Mesendoderm (in vitro differentiated cells): ENCODE measurements at regions not wholly inside any gene's neighbourhood (a gene's known extent, or its start where the extent isn't known, plus 50 kb on each side); places are given as distances from the start of the nearest gene placed in this dataset.

Experiments used
- DNase-seq: peaks from one replicate; pipeline ENCODE4 v3.0.0; 2013
- H2AK5ac ChIP-seq: 2 replicates; pipeline ENCODE4 v1.6.1; 2013; ENCODE audit warnings: low read length, inconsistent platforms
- H2BK120ac ChIP-seq: 2 replicates; pipeline ENCODE4 v1.6.1; 2013; ENCODE audit warnings: low read depth, mild to moderate bottlenecking, low read length, moderate library complexity, mixed read lengths
- H2BK15ac ChIP-seq: replicated peaks from 2 replicates; pipeline ENCODE4 v1.6.1; 2013; ENCODE audit warnings: low read depth, mild to moderate bottlenecking, moderate library complexity
- H2BK5ac ChIP-seq: 2 replicates; pipeline ENCODE4 v1.6.1; 2013; ENCODE audit warnings: low read length, inconsistent platforms
- H3K18ac ChIP-seq: 2 replicates; pipeline ENCODE4 v1.6.1; 2013; ENCODE audit warnings: mild to moderate bottlenecking, low read length, mixed read lengths
- H3K23ac ChIP-seq: one replicate; pipeline ENCODE4 v1.6.1; 2013; ENCODE audit warnings: low read length
- H3K27ac ChIP-seq: 2 replicates; pipeline ENCODE4 v1.5.1; 2013; ENCODE audit warnings: low read depth, mild to moderate bottlenecking, inconsistent platforms, low read length, moderate library complexity
- H3K27me3 ChIP-seq: 2 replicates; pipeline ENCODE4 v1.6.1; 2013; ENCODE audit warnings: low read length, control low read depth, mild to moderate bottlenecking, inconsistent platforms; ENCODE audit not compliant: insufficient read depth, poor library complexity
- H3K36me3 ChIP-seq: 2 replicates; pipeline ENCODE4 v1.6.1; 2013; ENCODE audit warnings: low read length, inconsistent platforms; ENCODE audit not compliant: control insufficient read depth, insufficient read depth
- H3K4ac ChIP-seq: one replicate; pipeline ENCODE4 v1.6.1; 2013; ENCODE audit warnings: low read depth, mild to moderate bottlenecking, low read length, moderate library complexity
- H3K4me1 ChIP-seq: 2 replicates; pipeline ENCODE4 v1.6.1; 2013; ENCODE audit warnings: low read depth, low read length, inconsistent platforms; ENCODE audit not compliant: control insufficient read depth
- H3K4me2 ChIP-seq: 2 replicates; pipeline ENCODE4 v1.6.1; 2013; ENCODE audit warnings: low read length
- H3K4me3 ChIP-seq: 2 replicates; pipeline ENCODE4 v1.5.1; 2013; ENCODE audit warnings: mild to moderate bottlenecking, low read length
- H3K56ac ChIP-seq: one replicate; pipeline ENCODE4 v1.6.1; 2013; ENCODE audit warnings: low read length
- H3K79me1 ChIP-seq: 2 replicates; pipeline ENCODE4 v1.6.1; 2013; ENCODE audit warnings: low read length, inconsistent platforms
- H3K79me2 ChIP-seq: 2 replicates; pipeline ENCODE4 v1.6.1; 2013; ENCODE audit warnings: mild to moderate bottlenecking, low read length; ENCODE audit not compliant: control insufficient read depth, insufficient read depth
- H3K9ac ChIP-seq: 2 replicates; pipeline ENCODE4 v1.6.1; 2013; ENCODE audit warnings: low read length, inconsistent platforms
- H4K5ac ChIP-seq: one replicate; pipeline ENCODE4 v1.6.1; 2013; ENCODE audit warnings: low read length
- H4K8ac ChIP-seq: one replicate; pipeline ENCODE4 v1.6.1; 2013; ENCODE audit warnings: low read depth, mild to moderate bottlenecking, control low read depth, low read length, moderate library complexity
- WGBS: extraction: QIAGEN DNeasy Blood & Tissue Kit; methylation state at CpG from one replicate; pipeline ENCODE4 v1.1.7; 2013; ENCODE audit warnings: low lambda C conversion rate, missing lambda C conversion rate; ENCODE audit not compliant: insufficient coverage; ENCODE audit errors: extremely low coverage; 5-methylcytosine and 5-hydroxymethylcytosine counted together

GRCh38 chr9:30846651-30847050, 1537.8 kb upstream of the ACO1 start:
- Histone ChIP-seq H4K5ac (no peak overlapping the region), H4K8ac (no peak overlapping the region), H3K27ac (no peak overlapping the region), H3K4me2 (no peak overlapping the region), H3K4ac (no peak overlapping the region), H2AK5ac (no peak overlapping the region), H3K9ac (no peak overlapping the region), H3K4me3 (no peak overlapping the region), H3K27me3 (no peaks in the 10 kb centered on the region), H3K18ac (no peak overlapping the region), H3K36me3 (no peaks in the 10 kb centered on the region), H2BK15ac (no peak overlapping the region), H2BK5ac (no peak overlapping the region), H2BK120ac (no peak overlapping the region), H3K56ac (no peak overlapping the region), H3K79me1 (no peaks in the 10 kb centered on the region), H3K79me2 (no peaks in the 10 kb centered on the region), H3K23ac (no peak overlapping the region), H3K4me1 (no peaks in the 10 kb centered on the region)
- DNase-seq = no peak
- WGBS = no CpG with 5 or more reads among the region's 3 CpGs

DNA sequence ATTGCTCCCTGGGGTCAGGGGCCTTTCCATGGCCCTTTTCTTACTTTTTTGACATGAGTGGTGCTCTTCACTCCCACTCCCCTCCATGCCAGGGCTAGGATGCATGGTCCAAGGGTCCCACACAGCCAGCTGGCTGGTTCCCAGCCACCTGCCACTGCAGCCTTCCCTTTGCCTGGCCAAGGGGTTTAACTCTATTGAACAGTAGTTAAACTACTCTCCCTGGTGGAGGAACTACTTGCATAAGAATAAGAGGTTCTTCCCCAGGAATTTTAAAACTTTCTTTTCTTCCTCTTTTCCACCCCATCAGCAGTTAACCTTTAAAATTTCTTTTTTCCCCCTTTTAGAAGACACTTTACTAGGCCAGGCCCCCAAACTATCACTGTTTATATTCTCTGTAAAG, 1532.8 kb upstream of the ACO1 start:
- Histone ChIP-seq H3K23ac (no peak overlapping the region), H4K8ac (no peak overlapping the region), H3K79me1 (no peaks in the 10 kb centered on the region), H3K4me1 (no peaks in the 10 kb centered on the region), H2BK15ac (no peak overlapping the region), H2BK5ac (no peak overlapping the region), H3K4me2 (no peak overlapping the region), H3K27ac (no peak overlapping the region), H2AK5ac (no peak overlapping the region), H3K18ac (no peak overlapping the region), H3K56ac (no peak overlapping the region), H3K4me3 (no peak overlapping the region), H3K27me3 (no peaks in the 10 kb centered on the region), H3K9ac (no peak overlapping the region), H3K4ac (no peak overlapping the region), H4K5ac (no peak overlapping the region), H2BK120ac (no peak overlapping the region), H3K36me3 (no peaks in the 10 kb centered on the region), H3K79me2 (no peaks in the 10 kb centered on the region)
- DNase-seq = no peak

DNA sequence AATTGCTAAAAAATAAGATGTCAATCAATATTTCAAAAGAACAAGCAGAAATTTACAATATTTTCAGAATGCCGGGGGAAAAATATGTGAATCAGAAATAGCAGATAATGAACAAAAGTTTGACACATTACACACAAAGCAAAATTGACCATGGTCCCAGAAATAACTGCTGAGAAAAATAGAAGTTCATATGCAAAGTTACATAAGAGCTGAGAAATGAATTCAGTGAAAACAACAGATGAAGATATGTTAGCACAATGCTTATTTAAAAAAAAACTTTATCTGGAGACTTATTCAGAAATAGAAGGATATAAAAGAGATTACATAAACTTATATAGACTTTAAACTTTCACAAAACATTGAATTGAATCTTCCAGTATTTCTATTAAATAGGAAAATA, 1483.7 kb upstream of the ACO1 start:
- no peak overlapping the region for H2BK5ac ChIP-seq
- H3K23ac ChIP-seq = no peak overlapping the region
- H3K4me2 ChIP-seq = no peak overlapping the region
- no peaks in the 10 kb centered on the region for H3K36me3 ChIP-seq
- H3K9ac ChIP-seq = no peak overlapping the region
- H2AK5ac ChIP-seq = no peak overlapping the region
- no peak overlapping the region for H2BK120ac ChIP-seq
- no peaks in the 10 kb centered on the region for H3K79me2 ChIP-seq
- no peaks in the 10 kb centered on the region for H3K4me1 ChIP-seq
- WGBS = no CpG with 5 or more reads among the region's 1 CpG
- H4K5ac ChIP-seq = no peak overlapping the region
- H3K4ac ChIP-seq = no peak overlapping the region
- no peak overlapping the region for H3K18ac ChIP-seq
- H4K8ac ChIP-seq = no peak overlapping the region
- H3K79me1 ChIP-seq = no peaks in the 10 kb centered on the region
- no peak overlapping the region for H3K27ac ChIP-seq
- H2BK15ac ChIP-seq = no peak overlapping the region
- no peaks in the 10 kb centered on the region for H3K27me3 ChIP-seq
- H3K4me3 ChIP-seq = no peak overlapping the region
- no peak for DNase-seq
- no peak overlapping the region for H3K56ac ChIP-seq

GRCh38 chr9:30913331-30913730, 1471.1 kb upstream of the ACO1 start:
- Histone ChIP-seq H3K4me1 (no peaks in the 10 kb centered on the region), H3K27ac (no peak overlapping the region), H3K23ac (no peak overlapping the region), H3K79me2 (no peaks in the 10 kb centered on the region), H3K79me1 (no peaks in the 10 kb centered on the region), H3K4me3 (no peak overlapping the region), H3K36me3 (no peaks in the 10 kb centered on the region), H2AK5ac (no peak overlapping the region), H4K8ac (no peak overlapping the region), H2BK120ac (no peak overlapping the region), H3K27me3 (no peaks in the 10 kb centered on the region), H3K4ac (no peak overlapping the region), H2BK5ac (no peak overlapping the region), H2BK15ac (no peak overlapping the region), H3K4me2 (no peak overlapping the region), H3K9ac (no peak overlapping the region), H3K18ac (no peak overlapping the region), H4K5ac (no peak overlapping the region), H3K56ac (no peak overlapping the region)
- DNase-seq = peak; percentile 14
- no CpG with 5 or more reads among the region's 3 CpGs for WGBS

DNA sequence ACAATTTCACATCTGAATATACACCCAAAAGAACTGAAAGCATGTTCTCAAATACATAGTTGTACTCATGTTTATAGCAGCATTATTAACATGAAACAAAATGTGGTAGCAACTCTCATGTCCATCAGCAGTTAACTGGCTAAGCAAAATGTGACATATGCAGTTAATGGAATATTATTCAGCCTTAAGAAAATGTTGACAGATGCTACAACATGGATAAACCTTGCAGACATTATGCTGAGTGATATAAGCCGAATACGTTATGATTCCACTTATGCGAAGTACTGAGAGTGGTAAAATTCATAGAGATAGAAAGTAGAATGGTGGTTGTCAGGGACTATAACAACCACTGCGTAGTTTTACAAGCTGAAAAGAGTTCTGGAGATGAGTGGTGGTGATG, 1469.0 kb upstream of the ACO1 start:
- Histone ChIP-seq H3K4me2 (no peak overlapping the region), H2BK5ac (no peak overlapping the region), H3K79me1 (no peaks in the 10 kb centered on the region), H3K18ac (no peak overlapping the region), H3K79me2 (no peaks in the 10 kb centered on the region), H3K4me3 (no peak overlapping the region), H3K27ac (no peak overlapping the region), H3K27me3 (no peaks in the 10 kb centered on the region), H3K56ac (no peak overlapping the region), H4K5ac (no peak overlapping the region), H3K9ac (no peak overlapping the region), H2BK15ac (no peak overlapping the region), H2AK5ac (no peak overlapping the region), H3K36me3 (no peaks in the 10 kb centered on the region), H4K8ac (no peak overlapping the region), H3K4ac (no peak overlapping the region), H3K4me1 (no peaks in the 10 kb centered on the region), H2BK120ac (no peak overlapping the region), H3K23ac (no peak overlapping the region)
- DNase-seq = no peak
- WGBS = no CpG with 5 or more reads among the region's 4 CpGs

DNA sequence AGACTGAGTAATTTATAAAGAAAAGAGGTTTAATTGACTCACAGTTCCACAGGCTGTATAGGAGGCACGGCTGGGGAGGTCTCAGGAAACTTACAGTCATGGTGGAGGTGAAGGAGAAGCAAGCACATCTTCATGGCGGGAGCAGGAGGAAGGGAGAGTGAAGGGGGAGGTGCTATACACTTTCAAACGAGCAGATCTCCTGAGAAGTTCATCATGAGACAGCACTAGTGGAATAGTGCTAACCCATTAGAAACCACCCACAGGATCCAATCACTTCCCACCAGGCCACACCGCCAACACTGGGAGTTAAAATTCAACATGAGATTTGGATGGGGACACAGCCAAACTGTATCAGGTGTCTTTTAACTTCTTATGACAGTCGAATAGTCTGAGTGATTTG, 1459.3 kb upstream of the ACO1 start:
- H4K5ac ChIP-seq = no peak overlapping the region
- no peak overlapping the region for H3K27ac ChIP-seq
- no CpG with 5 or more reads among the region's 5 CpGs for WGBS
- H3K4me1 ChIP-seq = no peaks in the 10 kb centered on the region
- no peak overlapping the region for H3K4me2 ChIP-seq
- no peak overlapping the region for H2AK5ac ChIP-seq
- no peaks in the 10 kb centered on the region for H3K27me3 ChIP-seq
- no peaks in the 10 kb centered on the region for H3K79me2 ChIP-seq
- no peaks in the 10 kb centered on the region for H3K36me3 ChIP-seq
- no peak overlapping the region for H3K23ac ChIP-seq
- no peak overlapping the region for H4K8ac ChIP-seq
- H3K4me3 ChIP-seq = no peak overlapping the region
- H3K4ac ChIP-seq = no peak overlapping the region
- H3K56ac ChIP-seq = no peak overlapping the region
- H3K79me1 ChIP-seq = no peaks in the 10 kb centered on the region
- no peak overlapping the region for H3K18ac ChIP-seq
- no peak overlapping the region for H3K9ac ChIP-seq
- H2BK5ac ChIP-seq = no peak overlapping the region
- no peak overlapping the region for H2BK15ac ChIP-seq
- no peak overlapping the region for H2BK120ac ChIP-seq
- DNase-seq = no peak
